Skeletal muscle satellite cell (primary cell): ENCODE measurements at regions not wholly inside any gene's neighbourhood (a gene's known extent, or its start where the extent isn't known, plus 50 kb on each side); places are given as distances from the start of the nearest gene placed in this dataset.

ENCODE experiments used
- H3K27me3 ChIP-seq: 2 replicates; pipeline ENCODE4 v1.7.0; 2013; ENCODE audit warnings: low read length; ENCODE audit not compliant: control insufficient read depth, insufficient read depth
- H3K36me3 ChIP-seq: 2 replicates; pipeline ENCODE4 v1.7.0; 2013; ENCODE audit warnings: mild to moderate bottlenecking, control low read depth, low read length; ENCODE audit not compliant: insufficient read depth
- H3K4me1 ChIP-seq: 2 replicates; pipeline ENCODE4 v1.7.0; 2013; ENCODE audit warnings: low read length; ENCODE audit not compliant: control insufficient read depth, insufficient read depth
- H3K4me2 ChIP-seq: 2 replicates; pipeline ENCODE4 v1.7.0; 2013; ENCODE audit warnings: mild to moderate bottlenecking, low read length
- H3K4me3 ChIP-seq: 2 replicates; pipeline ENCODE4 v1.7.0; 2013; ENCODE audit warnings: low read length
- H3K9ac ChIP-seq: 2 replicates; pipeline ENCODE4 v1.7.0; 2013; ENCODE audit warnings: mild to moderate bottlenecking, low read depth, low read length, moderate library complexity
- H3K9me3 ChIP-seq: replicated peaks from 2 replicates; pipeline ENCODE4 v1.7.0; 2013; ENCODE audit warnings: mild to moderate bottlenecking, control low read depth, low read length

GRCh38 chr9:22288661-22289060, 158.0 kb upstream of the DMRTA1 start:
- Histone ChIP-seq H3K9me3 (no peaks in the 10 kb centered on the region), H3K36me3 (no peaks in the 10 kb centered on the region), H3K4me3 (no peak overlapping the region), H3K27me3 (peaks cover 37% of the 10 kb centered on the region), H3K4me2 (no peak overlapping the region), H3K4me1 (no peaks in the 10 kb centered on the region), H3K9ac (no peak overlapping the region)

DNA sequence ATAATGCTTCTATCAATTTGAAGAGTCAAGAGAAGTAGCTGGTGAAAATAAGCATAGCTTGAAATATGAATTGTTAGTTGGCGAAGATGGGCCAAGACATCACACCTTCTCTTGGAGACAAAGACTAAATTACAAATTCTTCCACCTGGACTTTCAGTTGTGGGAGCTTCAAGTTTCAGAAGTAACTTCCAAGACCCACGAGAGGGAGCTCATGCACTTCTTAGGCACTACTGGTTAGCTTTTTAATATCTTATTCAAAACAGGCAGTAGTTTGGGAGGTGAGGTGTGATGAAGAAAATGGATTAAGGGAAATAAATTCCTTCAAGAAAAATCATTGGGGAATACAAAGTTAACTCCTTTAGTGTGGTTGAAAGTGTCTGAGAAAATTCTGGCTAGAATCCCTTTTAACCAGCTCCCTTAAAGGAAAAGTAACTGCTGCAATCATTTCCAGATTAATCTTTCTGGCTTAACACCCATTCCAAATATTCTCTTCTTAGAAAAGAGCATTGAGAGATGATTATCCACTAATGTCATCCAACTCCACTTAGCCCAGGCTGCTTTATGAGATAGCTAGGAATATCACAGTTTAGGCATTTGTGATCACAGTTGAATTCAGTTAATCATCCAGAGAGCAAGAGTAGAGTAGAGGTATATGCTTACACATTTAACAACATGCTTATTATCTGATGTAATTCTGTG, 139.5 kb upstream of the DMRTA1 start:
- peaks cover 4% of the 10 kb centered on the region for H3K27me3 ChIP-seq
- no peak overlapping the region for H3K9ac ChIP-seq
- H3K36me3 ChIP-seq, result no peaks in the 10 kb centered on the region
- H3K4me1 ChIP-seq, result peaks cover 3% of the 10 kb centered on the region
- no peak overlapping the region for H3K4me2 ChIP-seq
- no peak overlapping the region for H3K4me3 ChIP-seq
- no peaks in the 10 kb centered on the region for H3K9me3 ChIP-seq

GRCh38 chr9:22308177-22308576, 138.4 kb upstream of the DMRTA1 start:
- no peaks in the 10 kb centered on the region for H3K9me3 ChIP-seq
- no peak overlapping the region for H3K4me3 ChIP-seq
- H3K27me3 ChIP-seq, result peaks cover 4% of the 10 kb centered on the region
- no peaks in the 10 kb centered on the region for H3K36me3 ChIP-seq
- H3K4me1 ChIP-seq, result peaks cover 3% of the 10 kb centered on the region
- H3K4me2 ChIP-seq, result no peak overlapping the region
- H3K9ac ChIP-seq, result no peak overlapping the region

DNA sequence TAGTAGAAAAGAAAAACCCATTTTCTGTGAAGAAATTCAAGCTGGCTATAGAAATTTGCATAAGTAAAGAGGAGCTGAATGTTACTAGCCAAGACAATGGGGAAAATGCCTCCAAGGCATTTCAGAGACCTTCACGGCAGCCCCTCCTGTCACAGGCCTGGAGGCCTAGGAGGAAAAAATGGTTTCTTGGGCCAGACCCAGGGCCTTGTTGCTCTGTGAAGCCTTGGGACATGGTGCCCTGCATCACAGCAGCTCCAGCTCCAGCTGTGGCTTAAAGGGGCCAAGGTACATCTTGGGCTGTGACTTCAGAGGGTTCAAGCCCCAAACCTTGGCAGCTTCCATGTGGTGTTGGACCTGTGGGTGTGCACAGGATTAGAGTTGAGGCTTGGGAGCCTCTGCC, 130.0 kb upstream of the DMRTA1 start:
- Histone ChIP-seq H3K4me2 (no peak overlapping the region), H3K27me3 (no peaks in the 10 kb centered on the region), H3K9me3 (no peaks in the 10 kb centered on the region), H3K36me3 (no peaks in the 10 kb centered on the region), H3K9ac (no peak overlapping the region), H3K4me3 (no peak overlapping the region), H3K4me1 (no peaks in the 10 kb centered on the region)

GRCh38 chr9:22331533-22331932, 115.1 kb upstream of the DMRTA1 start:
- no peak overlapping the region for H3K4me3 ChIP-seq
- H3K36me3 ChIP-seq, result no peaks in the 10 kb centered on the region
- H3K4me2 ChIP-seq, result no peak overlapping the region
- H3K27me3 ChIP-seq, result no peaks in the 10 kb centered on the region
- H3K9ac ChIP-seq, result no peak overlapping the region
- H3K4me1 ChIP-seq, result peaks cover 6% of the 10 kb centered on the region
- H3K9me3 ChIP-seq, result no peaks in the 10 kb centered on the region

DNA sequence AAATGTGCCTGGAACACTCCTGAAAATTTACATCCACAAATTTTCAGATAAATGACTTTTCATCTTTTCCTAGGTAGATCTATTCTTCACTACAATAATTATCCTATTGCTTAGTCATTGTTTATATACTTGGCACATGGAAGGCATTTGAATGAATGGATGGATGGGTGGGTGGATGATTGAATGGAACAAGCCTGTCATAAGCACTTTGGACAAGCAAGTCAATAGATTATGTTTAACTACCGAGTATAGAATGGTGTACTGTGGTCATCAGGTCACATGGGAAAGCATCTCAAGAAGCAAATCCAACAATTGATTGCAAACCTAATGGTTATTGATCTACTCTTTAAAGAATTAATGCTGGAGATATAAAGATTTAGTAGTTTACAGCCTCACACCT, 114.4 kb upstream of the DMRTA1 start:
- H3K36me3 ChIP-seq, result no peaks in the 10 kb centered on the region
- no peak overlapping the region for H3K9ac ChIP-seq
- no peaks in the 10 kb centered on the region for H3K9me3 ChIP-seq
- no peak overlapping the region for H3K4me3 ChIP-seq
- H3K27me3 ChIP-seq, result no peaks in the 10 kb centered on the region
- no peak overlapping the region for H3K4me2 ChIP-seq
- peaks cover 9% of the 10 kb centered on the region for H3K4me1 ChIP-seq

DNA sequence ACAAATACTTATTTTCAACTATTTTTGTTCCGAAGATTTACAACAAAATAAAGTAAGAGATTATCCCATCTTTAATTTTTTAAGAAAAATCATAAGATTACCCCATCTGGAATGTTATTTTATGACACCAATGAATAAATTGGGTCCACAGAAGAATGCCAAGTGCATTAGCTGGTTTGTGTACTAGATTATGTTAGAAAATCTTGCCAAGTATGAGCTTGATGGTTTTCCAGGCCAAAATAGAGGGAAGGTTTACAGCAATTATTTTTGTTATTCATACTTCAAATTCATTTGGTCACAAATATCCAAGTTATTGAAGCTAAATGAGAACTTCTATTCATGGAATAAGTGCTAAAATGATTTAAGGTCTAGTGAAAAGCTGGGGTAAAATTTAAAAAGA, 109.4 kb upstream of the DMRTA1 start:
- no peaks in the 10 kb centered on the region for H3K36me3 ChIP-seq
- no peak overlapping the region for H3K4me2 ChIP-seq
- H3K27me3 ChIP-seq, result no peaks in the 10 kb centered on the region
- H3K4me1 ChIP-seq, result peaks cover 19% of the 10 kb centered on the region
- no peak overlapping the region for H3K4me3 ChIP-seq
- H3K9me3 ChIP-seq, result no peaks in the 10 kb centered on the region
- no peak overlapping the region for H3K9ac ChIP-seq

- Histone ChIP-seq H3K4me3 (peak overlapping the region; percentile 4), H3K36me3 (no peaks in the 10 kb centered on the region), H3K9me3 (no peaks in the 10 kb centered on the region), H3K9ac (peak overlapping the region; percentile 37), H3K4me1 (peaks cover 29% of the 10 kb centered on the region), H3K27me3 (no peaks in the 10 kb centered on the region), H3K4me2 (peak overlapping the region; percentile 65)
Observed at GRCh38 chr9:22342491-22343217, 104.0 kb upstream of the DMRTA1 start.

- no peaks in the 10 kb centered on the region for H3K9me3 ChIP-seq
Observed at GRCh38 chr9:22343218-22343611, 103.4 kb upstream of the DMRTA1 start.

DNA sequence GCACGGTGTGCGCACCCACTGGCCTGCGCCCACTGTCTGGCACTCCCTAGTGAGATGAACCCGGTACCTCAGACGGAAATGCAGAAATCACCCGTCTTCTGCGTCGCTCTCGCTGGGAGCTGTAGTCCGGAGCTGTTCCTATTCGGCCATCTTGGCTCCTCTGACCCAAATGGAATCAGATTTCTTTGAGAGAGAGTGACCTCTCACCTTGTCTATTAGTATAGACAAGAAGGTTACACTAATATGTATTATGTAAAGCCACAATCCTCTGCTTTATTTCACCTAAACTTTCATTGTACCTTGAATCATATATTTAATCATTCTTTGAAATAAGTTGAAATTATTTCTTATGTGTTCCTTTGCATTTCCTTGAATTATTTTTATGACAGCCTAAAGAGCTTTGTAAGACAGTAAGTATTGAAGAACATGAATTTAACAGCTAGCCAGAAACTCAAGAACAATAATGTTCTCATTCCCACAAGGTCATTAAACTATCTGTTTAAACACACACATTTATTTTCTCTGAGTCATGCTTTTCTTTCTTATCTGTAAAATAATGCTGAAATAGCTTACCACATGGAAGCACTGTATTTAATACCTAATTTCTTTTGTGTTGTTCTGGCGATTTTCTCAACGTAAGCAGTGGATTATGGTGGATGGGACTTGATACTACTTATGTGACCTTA, 91.8 kb upstream of the DMRTA1 start:
- no peaks in the 10 kb centered on the region for H3K4me1 ChIP-seq
- H3K27me3 ChIP-seq, result no peaks in the 10 kb centered on the region
- H3K4me2 ChIP-seq, result no peak overlapping the region
- H3K4me3 ChIP-seq, result no peak overlapping the region
- H3K9me3 ChIP-seq, result peaks cover 13% of the 10 kb centered on the region
- no peaks in the 10 kb centered on the region for H3K36me3 ChIP-seq
- H3K9ac ChIP-seq, result no peak overlapping the region

More at GRCh38 chr9:22343218-22343611, 103.4 kb upstream of the DMRTA1 start:
- peaks cover 29% of the 10 kb centered on the region for H3K4me1 ChIP-seq
- peak overlapping the region; percentile 65 for H3K4me2 ChIP-seq
- no peaks in the 10 kb centered on the region for H3K36me3 ChIP-seq
- no peaks in the 10 kb centered on the region for H3K27me3 ChIP-seq
- H3K4me3 ChIP-seq, result no peak overlapping the region
- no peak overlapping the region for H3K9ac ChIP-seq

- H3K36me3 ChIP-seq, result no peaks in the 10 kb centered on the region
- H3K4me1 ChIP-seq, result no peaks in the 10 kb centered on the region
- H3K9me3 ChIP-seq, result peaks cover 13% of the 10 kb centered on the region
- H3K27me3 ChIP-seq, result no peaks in the 10 kb centered on the region
- no peak overlapping the region for H3K4me2 ChIP-seq
- H3K4me3 ChIP-seq, result no peak overlapping the region
- no peak overlapping the region for H3K9ac ChIP-seq
Observed at GRCh38 chr9:22356985-22357384, 89.6 kb upstream of the DMRTA1 start.
